Cerebellar nuclear complex (tissue), 1 donor: ENCODE measurements at regions not wholly inside any gene's neighbourhood (a gene's known extent, or its start where the extent isn't known, plus 50 kb on each side); places are given as distances from the start of the nearest gene placed in this dataset.
"Not testable (repeated sequence)": the region's sequence is repeated elsewhere in the genome, so short reads cannot be mapped to it uniquely, and the experiment has no call there.

ENCODE experiments used
- DNase-seq, 2 experiments: peaks; one replicate each; lab custom pipeline; 2025; lab: John Stamatoyannopoulos, UW

GRCh38 chr2:234189786-234190300 lies 139.3 kb downstream of the SPP2 start:
- no peak for DNase-seq

- DNase-seq, result no peak
Observed at GRCh38 chr2:234189230-234189629, 138.7 kb downstream of the SPP2 start.

GRCh38 chr2:234187646-234188174 lies 137.2 kb downstream of the SPP2 start:
- no peak for DNase-seq

GRCh38 chr2:234181121-234181520 lies 130.6 kb downstream of the SPP2 start:
- no peak for DNase-seq

- no peak for DNase-seq
Observed at GRCh38 chr2:234179031-234179363, 128.5 kb downstream of the SPP2 start.

- DNase-seq, result no peak
Observed at GRCh38 chr2:234178330-234179030, 128.0 kb downstream of the SPP2 start.

- no peak for DNase-seq
Observed at GRCh38 chr2:234175649-234176048, 125.1 kb downstream of the SPP2 start.

- no peak for DNase-seq
Observed at GRCh38 chr2:234174742-234175141, 124.2 kb downstream of the SPP2 start.

GRCh38 chr2:234172532-234172931 lies 122.0 kb downstream of the SPP2 start:
- no peak for DNase-seq

GRCh38 chr2:234172066-234172465 lies 121.6 kb downstream of the SPP2 start:
- no peak for DNase-seq

- no peak for DNase-seq
Observed at GRCh38 chr2:234171666-234172065, 121.2 kb downstream of the SPP2 start.

- no peak for DNase-seq
Observed at GRCh38 chr2:234169674-234170073, 119.2 kb downstream of the SPP2 start.

- not testable (repeated sequence) for DNase-seq
Observed at GRCh38 chr2:234168605-234169570, 118.4 kb downstream of the SPP2 start.

GRCh38 chr2:234166531-234166930 lies 116.0 kb downstream of the SPP2 start:
- DNase-seq, result no peak

GRCh38 chr2:234165421-234165820 lies 114.9 kb downstream of the SPP2 start:
- no peak for DNase-seq

GRCh38 chr2:234164493-234165413 lies 114.3 kb downstream of the SPP2 start:
- no peak for DNase-seq

GRCh38 chr2:234163510-234164045 lies 113.1 kb downstream of the SPP2 start:
- DNase-seq, result no peak

GRCh38 chr2:234162861-234163260 lies 112.4 kb downstream of the SPP2 start:
- no peak for DNase-seq

GRCh38 chr2:234161932-234162331 lies 111.4 kb downstream of the SPP2 start:
- no peak for DNase-seq

- no peak for DNase-seq
Observed at GRCh38 chr2:234158812-234159211, 108.3 kb downstream of the SPP2 start.
